CD4-positive, alpha-beta memory T cell (primary cell): ENCODE measurements at regions not wholly inside any gene's neighbourhood (a gene's known extent, or its start where the extent isn't known, plus 50 kb on each side); places are given as distances from the start of the nearest gene placed in this dataset.

Source experiments
- CTCF ChIA-PET: fragments of 350-600 bp; sonication (Branson Sonifier 250); formaldehyde crosslinking; loops from one replicate; lab custom pipeline; 2021; ENCODE audit warnings: inconsistent platforms; ENCODE audit not compliant: partially characterized antibody; lab: Charles Lee
- POLR2A ChIA-PET: fragments of 350-600 bp; sonication (Branson Sonifier 250); formaldehyde crosslinking; loops from one replicate; lab custom pipeline; 2021; ENCODE audit not compliant: partially characterized antibody; lab: Charles Lee
- DNase-seq, 5 donors: peaks; one replicate each; pipeline versions ENCODE4 v3.0.0 to v3.0.0-alpha.2; 2020 to 2022; ENCODE audit warnings: mixed read lengths in 1 of 5
- H3K27ac ChIP-seq: one replicate; pipeline ENCODE4 v1.7.0; 2013; ENCODE audit warnings: low read depth, low read length
- H3K27me3 ChIP-seq: 2 replicates; pipeline ENCODE4 v1.7.0; 2013; ENCODE audit warnings: mild to moderate bottlenecking, low read length, moderate library complexity; ENCODE audit not compliant: insufficient read depth
- H3K36me3 ChIP-seq: 2 replicates; pipeline ENCODE4 v1.7.0; 2013; ENCODE audit warnings: mild to moderate bottlenecking, low read length, moderate library complexity; ENCODE audit not compliant: insufficient read depth
- H3K4me1 ChIP-seq: 2 replicates; pipeline ENCODE4 v1.7.0; 2013; ENCODE audit warnings: mild to moderate bottlenecking, low read length, moderate library complexity; ENCODE audit not compliant: insufficient read depth
- H3K4me3 ChIP-seq, 2 donors: one replicate each; pipeline ENCODE4 v1.7.0; 2013; ENCODE audit warnings: low read length in 2 of 2, mild to moderate bottlenecking in 1 of 2
- H3K9me3 ChIP-seq, 2 donors: one replicate each; pipeline ENCODE4 v1.7.0; 2013; ENCODE audit warnings: low read length in 2 of 2, control low read depth in 1 of 2; ENCODE audit not compliant: control insufficient read depth in 1 of 2
- H3K27ac Mint-ChIP-seq, 7 donors: one replicate each; pipeline ENCODE4 v1.8.0; 2020 to 2021; ENCODE audit warnings: mixed read lengths in 7 of 7, mild to moderate bottlenecking in 6 of 7, inconsistent platforms in 3 of 7, moderate library complexity in 3 of 7
- H3K27me3 Mint-ChIP-seq, 2 donors: one replicate each; pipeline ENCODE4 v1.8.0; 2020 to 2021; ENCODE audit warnings: mixed read lengths in 2 of 2
- H3K36me3 Mint-ChIP-seq, 2 donors: one replicate each; pipeline ENCODE4 v1.8.0; 2020 to 2021; ENCODE audit warnings: mixed read lengths in 2 of 2, inconsistent platforms in 1 of 2, mild to moderate bottlenecking in 1 of 2
- H3K4me1 Mint-ChIP-seq, 4 donors: one replicate each; pipeline ENCODE4 v1.8.0; 2020 to 2021; ENCODE audit warnings: mixed read lengths in 4 of 4, mild to moderate bottlenecking in 1 of 4
- H3K4me3 Mint-ChIP-seq, 8 donors: one replicate each; pipeline ENCODE4 v1.8.0; 2020 to 2021; ENCODE audit warnings: mixed read lengths in 8 of 8, mild to moderate bottlenecking in 7 of 8, moderate library complexity in 6 of 8, inconsistent platforms in 3 of 8
- H3K9me3 Mint-ChIP-seq, 8 donors: one replicate each; pipeline ENCODE4 v1.8.0; 2020 to 2021; ENCODE audit warnings: mixed read lengths in 8 of 8, mild to moderate bottlenecking in 5 of 8, inconsistent platforms in 3 of 8, moderate library complexity in 1 of 8
- intact Hi-C: fragments of 100-400 bp; cut with micrococcal nuclease; formaldehyde crosslinking; loops from one replicate; pipeline ENCODE4 v1.15.1; 2023

GRCh38 chr1:234871710-234872271, 256.8 kb downstream of the TOMM20 start:
- Mint-ChIP-seq H3K36me3 (no peaks in the 10 kb centered on the region), H3K9me3 (no peaks in the 10 kb centered on the region), H3K27me3 (no peaks in the 10 kb centered on the region), H3K27ac (peak overlapping the region in 3 of 7 donors; percentile 25 to 93 (median 26)), H3K4me1 (peaks cover 3 to 11% (median 6%) of the 10 kb centered on the region in 4 donors), H3K4me3 (no peak overlapping the region)
- POLR2A ChIA-PET = no interaction called here
- DNase-seq = no peak
- no peak overlapping the region for H3K27ac ChIP-seq
- no peaks in the 10 kb centered on the region for H3K9me3 ChIP-seq
- no peak overlapping the region for H3K4me3 ChIP-seq
- H3K27me3 ChIP-seq = no peaks in the 10 kb centered on the region
- CTCF ChIA-PET = no interaction called here
- H3K36me3 ChIP-seq = no peaks in the 10 kb centered on the region
- intact Hi-C loops = no loop called here
- peaks cover 24% of the 10 kb centered on the region for H3K4me1 ChIP-seq

- H3K36me3 Mint-ChIP-seq = no peaks in the 10 kb centered on the region
- Histone ChIP-seq H3K27me3 (no peaks in the 10 kb centered on the region), H3K4me3 (no peak overlapping the region), H3K4me1 (peaks cover 18% of the 10 kb centered on the region), H3K9me3 (no peaks in the 10 kb centered on the region), H3K27ac (no peak overlapping the region), H3K36me3 (no peaks in the 10 kb centered on the region)
- intact Hi-C loops = no loop called here
- H3K27me3 Mint-ChIP-seq = no peaks in the 10 kb centered on the region
- ChIA-PET CTCF (no interaction called here), POLR2A (no interaction called here)
- DNase-seq = no peak
- H3K4me3 Mint-ChIP-seq = no peak overlapping the region
- H3K4me1 Mint-ChIP-seq = peaks cover 3 to 12% (median 9%) of the 10 kb centered on the region in 4 donors
- H3K27ac Mint-ChIP-seq = peak overlapping the region in 3 of 7 donors; percentile 26 to 93 (median 63)
- no peaks in the 10 kb centered on the region for H3K9me3 Mint-ChIP-seq
Measured at GRCh38 chr1:234871039-234871709, 257.5 kb downstream of the TOMM20 start.

- Mint-ChIP-seq H3K4me1 (peaks cover 3 to 14% (median 9%) of the 10 kb centered on the region in 4 donors), H3K9me3 (peaks cover 0 to 2% (median 0%) of the 10 kb centered on the region in 8 donors), H3K36me3 (no peaks in the 10 kb centered on the region), H3K27ac (peak overlapping the region in 3 of 7 donors; percentile 4 to 65 (median 19)), H3K27me3 (no peaks in the 10 kb centered on the region), H3K4me3 (no peak overlapping the region)
- Histone ChIP-seq H3K27ac (no peak overlapping the region), H3K36me3 (no peaks in the 10 kb centered on the region), H3K9me3 (no peaks in the 10 kb centered on the region), H3K4me3 (no peak overlapping the region), H3K27me3 (no peaks in the 10 kb centered on the region), H3K4me1 (peaks cover 18% of the 10 kb centered on the region)
- ChIA-PET POLR2A (no interaction called here), CTCF (no interaction called here)
- intact Hi-C loops = no loop called here
- no peak for DNase-seq
Measured at GRCh38 chr1:234870020-234870981, 258.3 kb downstream of the TOMM20 start.

- CTCF ChIA-PET = no interaction called here
- Mint-ChIP-seq H3K27ac (peak overlapping the region in 5 of 7 donors; percentile 9 to 65 (median 34)), H3K27me3 (no peaks in the 10 kb centered on the region), H3K9me3 (peaks cover 0 to 2% (median 0%) of the 10 kb centered on the region in 8 donors), H3K36me3 (no peaks in the 10 kb centered on the region), H3K4me1 (peaks cover 3 to 14% (median 9%) of the 10 kb centered on the region in 4 donors), H3K4me3 (no peak overlapping the region)
- POLR2A ChIA-PET = no interaction called here
- intact Hi-C loops = no loop called here
- H3K27me3 ChIP-seq = no peaks in the 10 kb centered on the region
- no peaks in the 10 kb centered on the region for H3K9me3 ChIP-seq
- H3K27ac ChIP-seq = no peak overlapping the region
- peaks cover 18% of the 10 kb centered on the region for H3K4me1 ChIP-seq
- no peak overlapping the region for H3K4me3 ChIP-seq
- DNase-seq = no peak
- H3K36me3 ChIP-seq = no peaks in the 10 kb centered on the region
Measured at GRCh38 chr1:234869182-234870019, 259.2 kb downstream of the TOMM20 start.

GRCh38 chr1:234868296-234869147, 258.5 kb upstream of the IRF2BP2 start:
- no peak overlapping the region for H3K27ac ChIP-seq

More at GRCh38 chr1:234868296-234869147, 258.5 kb upstream of the IRF2BP2 start:
- H3K4me3 ChIP-seq = no peak overlapping the region
- Mint-ChIP-seq H3K36me3 (no peaks in the 10 kb centered on the region), H3K27ac (peak overlapping the region in 2 of 7 donors; percentile 42 to 86), H3K9me3 (peaks cover 0 to 2% (median 0%) of the 10 kb centered on the region in 8 donors), H3K4me1 (peaks cover 3 to 14% (median 9%) of the 10 kb centered on the region in 4 donors), H3K27me3 (no peaks in the 10 kb centered on the region), H3K4me3 (no peak overlapping the region)
- no peaks in the 10 kb centered on the region for H3K9me3 ChIP-seq
- no peak for DNase-seq
- H3K36me3 ChIP-seq = no peaks in the 10 kb centered on the region
- peaks cover 18% of the 10 kb centered on the region for H3K4me1 ChIP-seq
- ChIA-PET POLR2A (interaction anchor here (0.9 kb wide), 1 partner anchor 143 kb away, joined by 3 read pairs; no protein-coding TSS in a partner anchor), CTCF (no interaction called here)
- no peaks in the 10 kb centered on the region for H3K27me3 ChIP-seq
- intact Hi-C loops = no loop called here
